SJCRH30 (cell line): ENCODE measurements at regions not wholly inside any gene's neighbourhood (a gene's known extent, or its start where the extent isn't known, plus 50 kb on each side); places are given as distances from the start of the nearest gene placed in this dataset.

ENCODE experiments used
- DNase-seq, 2 experiments: peaks; one replicate each; pipeline ENCODE4 v3.0.0-alpha.2; 2015 to 2020
- H3K27ac ChIP-seq: fragments of 250-450 bp; sonication (Bioruptor Pico); 2 replicates; pipeline ENCODE4 v1.5.1; 2020; ENCODE audit warnings: mild to moderate bottlenecking, moderate library complexity
- H3K27me3 ChIP-seq: fragments of 250-450 bp; sonication (Bioruptor Pico); 2 replicates; pipeline ENCODE4 v1.5.1; 2020; ENCODE audit warnings: mild to moderate bottlenecking, moderate library complexity
- H3K36me3 ChIP-seq: fragments of 250-450 bp; sonication (Bioruptor Pico); 2 replicates; pipeline ENCODE4 v1.5.1; 2020; ENCODE audit warnings: mild to moderate bottlenecking, moderate library complexity
- H3K4me1 ChIP-seq: fragments of 250-450 bp; sonication (Bioruptor Pico); 2 replicates; pipeline ENCODE4 v1.5.1; 2020; ENCODE audit warnings: mild to moderate bottlenecking, moderate library complexity
- H3K4me3 ChIP-seq: fragments of 250-450 bp; sonication (Bioruptor Pico); 2 replicates; pipeline ENCODE4 v1.5.1; 2020; ENCODE audit warnings: mild to moderate bottlenecking, moderate library complexity
- H3K9me3 ChIP-seq: fragments of 250-450 bp; sonication (Bioruptor Pico); replicated peaks from 2 replicates; pipeline ENCODE4 v1.5.1; 2020; ENCODE audit warnings: mild to moderate bottlenecking, moderate library complexity

DNA sequence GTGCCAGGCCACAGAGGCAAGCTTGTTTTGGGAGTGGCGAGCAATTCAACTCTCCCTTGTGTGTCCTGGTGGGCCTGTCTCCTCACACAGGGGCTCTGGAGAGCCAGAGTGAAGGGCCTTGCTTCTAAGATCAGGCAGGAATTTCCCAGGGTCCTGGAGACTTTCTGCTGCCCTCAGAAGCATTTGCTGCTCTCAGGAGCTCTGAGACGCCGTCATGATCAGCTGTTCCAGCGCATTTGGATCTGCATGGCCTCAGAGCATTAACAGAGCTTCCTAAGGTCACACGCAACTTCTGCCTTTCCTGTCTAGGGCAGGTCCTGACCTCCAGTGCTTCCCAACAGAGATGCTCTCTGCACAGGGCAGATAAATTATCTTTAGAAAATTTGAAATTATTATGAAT, 52.2 kb upstream of the C10orf90 start:
- Histone ChIP-seq H3K27ac (no peak overlapping the region), H3K4me3 (no peak overlapping the region), H3K36me3 (no peaks in the 10 kb centered on the region), H3K9me3 (no peaks in the 10 kb centered on the region; the same call in 1 of the 2 replicates), H3K27me3 (no peaks in the 10 kb centered on the region), H3K4me1 (no peaks in the 10 kb centered on the region)
- no peak for DNase-seq

DNA sequence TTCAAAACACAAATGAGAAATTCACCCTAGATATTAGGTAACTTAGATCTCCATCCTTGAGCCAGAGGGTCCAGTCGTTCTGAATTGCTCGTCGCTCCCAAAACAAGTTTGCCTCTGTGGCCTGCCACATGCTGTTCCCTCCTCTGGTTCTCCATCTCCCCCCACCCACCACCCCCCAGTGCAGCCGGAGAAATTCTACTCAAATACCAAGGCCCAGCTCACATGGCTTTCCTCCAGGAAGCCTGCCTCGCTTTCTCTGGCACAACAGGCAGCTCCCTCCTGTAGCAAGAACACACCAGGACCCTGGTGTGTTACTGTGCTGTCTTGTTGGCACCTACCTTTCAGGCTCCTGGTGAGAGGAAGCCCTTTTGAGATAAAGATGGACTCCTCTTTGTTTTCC, 52.7 kb upstream of the C10orf90 start:
- H3K27ac ChIP-seq, result no peak overlapping the region
- no peaks in the 10 kb centered on the region for H3K36me3 ChIP-seq
- no peak overlapping the region for H3K4me3 ChIP-seq
- no peaks in the 10 kb centered on the region for H3K4me1 ChIP-seq
- no peaks in the 10 kb centered on the region; the same call in 1 of the 2 replicates for H3K9me3 ChIP-seq
- no peak for DNase-seq
- H3K27me3 ChIP-seq, result no peaks in the 10 kb centered on the region

DNA sequence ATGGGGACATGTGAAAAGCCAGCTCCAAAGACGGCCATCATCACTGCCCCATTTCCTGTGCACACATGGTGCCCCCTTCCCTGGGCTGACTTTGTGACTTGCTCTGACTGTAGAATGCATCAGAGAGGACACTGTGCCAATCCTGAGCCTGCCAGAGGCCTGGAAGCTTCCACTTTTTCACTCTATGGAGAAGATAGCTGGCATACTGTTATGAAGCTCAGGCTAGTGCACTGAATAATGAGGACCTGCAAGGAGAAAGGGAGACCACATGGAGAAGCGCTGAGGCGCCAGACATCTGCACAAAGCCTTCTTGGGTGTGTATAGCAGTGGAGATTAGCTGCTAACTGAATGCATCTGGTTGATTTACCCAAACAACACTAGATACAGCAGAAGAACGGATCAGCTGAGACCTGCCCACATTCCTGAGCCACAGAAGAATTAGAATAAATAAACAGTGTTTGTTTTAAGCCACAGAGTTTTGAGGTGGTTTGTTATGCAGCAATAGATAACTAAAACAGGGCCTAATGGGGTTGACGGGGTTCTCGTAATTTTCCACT, 58.9 kb upstream of the C10orf90 start:
- Histone ChIP-seq H3K4me3 (no peak overlapping the region), H3K4me1 (no peaks in the 10 kb centered on the region), H3K27me3 (no peaks in the 10 kb centered on the region), H3K36me3 (no peaks in the 10 kb centered on the region), H3K9me3 (no peaks in the 10 kb centered on the region; the same call in 1 of the 2 replicates), H3K27ac (no peak overlapping the region)
- DNase-seq, result no peak

DNA sequence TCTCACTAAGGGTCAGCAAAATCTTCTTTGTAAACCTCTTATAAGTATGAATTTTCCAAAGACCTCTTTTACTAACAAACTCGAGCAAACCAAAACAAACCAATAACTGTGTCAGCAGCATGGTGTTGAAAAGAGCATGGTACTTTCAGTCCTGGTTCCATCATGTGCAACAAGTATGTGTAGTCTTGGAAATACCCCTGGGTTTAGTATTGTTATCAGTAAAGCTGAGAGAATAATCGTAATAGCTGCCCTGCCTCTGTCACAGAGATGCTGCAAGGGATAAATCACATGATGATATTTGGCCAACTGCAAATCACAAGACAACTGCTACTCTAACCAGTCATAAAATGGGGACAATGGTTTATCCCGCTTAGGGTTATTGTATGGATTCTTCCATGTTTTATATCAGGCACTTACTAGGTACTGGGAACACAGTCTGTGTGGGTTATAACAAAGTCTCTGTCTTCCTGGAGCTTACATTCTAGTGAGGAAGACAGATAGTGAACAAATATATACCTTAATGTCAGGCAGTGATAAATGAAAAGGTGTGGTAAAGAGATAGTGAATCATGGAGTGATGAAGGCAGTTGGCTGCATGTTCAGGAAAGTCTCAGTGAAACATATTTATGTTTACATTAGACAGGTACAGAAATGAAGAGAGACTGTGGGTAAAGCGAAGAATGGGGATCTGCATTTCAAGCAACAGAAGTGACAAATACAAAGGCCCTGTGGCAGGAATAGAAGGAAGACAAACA, 60.5 kb upstream of the C10orf90 start:
- no peak for DNase-seq
- H3K27ac ChIP-seq, result no peak overlapping the region
- H3K27me3 ChIP-seq, result no peaks in the 10 kb centered on the region
- no peak overlapping the region for H3K4me3 ChIP-seq
- H3K9me3 ChIP-seq, result no peaks in the 10 kb centered on the region; the same call in 1 of the 2 replicates
- H3K36me3 ChIP-seq, result no peaks in the 10 kb centered on the region
- H3K4me1 ChIP-seq, result no peaks in the 10 kb centered on the region

DNA sequence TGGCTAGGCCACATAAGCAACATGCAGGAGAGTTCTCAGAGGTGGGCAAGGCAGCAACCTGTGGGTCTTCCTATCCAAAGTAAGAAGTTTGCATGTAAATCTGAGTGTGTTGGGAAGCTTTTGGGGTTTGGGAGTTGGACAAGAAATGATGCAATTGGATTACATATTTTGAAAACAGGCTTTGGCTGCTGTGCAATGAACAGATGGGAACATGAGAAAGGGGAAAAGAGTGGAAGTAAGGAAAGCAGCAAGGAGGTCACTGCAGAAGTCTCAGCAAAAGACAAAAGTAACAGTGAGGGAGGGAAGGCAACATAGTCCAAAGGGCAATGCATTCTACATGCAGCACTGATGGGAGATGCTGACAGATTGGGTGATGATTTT, 61.1 kb upstream of the C10orf90 start:
- DNase-seq, result no peak
- H3K4me1 ChIP-seq, result no peaks in the 10 kb centered on the region
- H3K27ac ChIP-seq, result no peak overlapping the region
- H3K36me3 ChIP-seq, result no peaks in the 10 kb centered on the region
- H3K9me3 ChIP-seq, result no peaks in the 10 kb centered on the region; the same call in 1 of the 2 replicates
- no peaks in the 10 kb centered on the region for H3K27me3 ChIP-seq
- no peak overlapping the region for H3K4me3 ChIP-seq

DNA sequence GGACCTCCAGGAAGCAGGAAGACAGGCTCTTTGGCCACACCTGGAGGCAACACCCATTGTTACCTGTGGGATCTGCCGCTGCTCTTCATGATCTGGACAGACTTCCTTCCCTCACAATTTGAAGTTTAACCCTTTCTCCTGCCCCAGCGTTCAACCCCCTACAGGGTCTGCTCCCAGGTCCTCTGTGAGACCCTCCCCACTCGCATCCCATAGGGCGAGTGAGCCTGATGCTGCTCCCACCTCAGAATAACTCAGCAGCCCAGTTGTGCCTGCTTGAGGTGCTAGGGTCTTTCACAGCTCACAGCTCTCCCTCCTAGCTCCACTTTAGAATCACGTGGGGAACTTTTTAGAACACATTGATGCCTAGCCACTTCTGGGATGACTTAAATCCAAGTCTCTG, 61.8 kb upstream of the C10orf90 start:
- Histone ChIP-seq H3K27ac (no peak overlapping the region), H3K4me1 (no peaks in the 10 kb centered on the region), H3K27me3 (no peaks in the 10 kb centered on the region), H3K4me3 (no peak overlapping the region), H3K9me3 (no peaks in the 10 kb centered on the region; the same call in 1 of the 2 replicates), H3K36me3 (no peaks in the 10 kb centered on the region)
- DNase-seq, result no peak

DNA sequence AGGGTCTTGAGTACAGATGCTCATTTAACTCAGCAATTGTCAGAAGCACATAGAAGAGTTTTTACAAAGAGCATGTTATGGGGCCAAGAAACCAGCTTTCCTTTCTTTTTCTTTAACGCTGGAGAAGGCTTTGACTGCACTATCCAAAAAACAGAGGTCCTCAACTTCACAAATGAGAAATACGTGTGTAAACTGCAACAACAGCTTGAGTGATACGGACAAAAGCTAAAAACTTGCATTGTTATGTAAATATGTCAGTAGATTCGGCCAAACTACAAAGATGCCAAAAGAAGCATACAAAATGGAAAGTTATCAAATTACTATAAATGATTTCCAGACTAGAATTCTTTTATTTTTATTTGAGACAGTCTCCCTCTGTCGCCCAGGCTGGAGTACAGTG, 62.4 kb upstream of the C10orf90 start:
- no peak for DNase-seq
- Histone ChIP-seq H3K27ac (no peak overlapping the region), H3K36me3 (no peaks in the 10 kb centered on the region), H3K4me1 (no peaks in the 10 kb centered on the region), H3K27me3 (no peaks in the 10 kb centered on the region), H3K4me3 (no peak overlapping the region), H3K9me3 (no peaks in the 10 kb centered on the region; the same call in 1 of the 2 replicates)

DNA sequence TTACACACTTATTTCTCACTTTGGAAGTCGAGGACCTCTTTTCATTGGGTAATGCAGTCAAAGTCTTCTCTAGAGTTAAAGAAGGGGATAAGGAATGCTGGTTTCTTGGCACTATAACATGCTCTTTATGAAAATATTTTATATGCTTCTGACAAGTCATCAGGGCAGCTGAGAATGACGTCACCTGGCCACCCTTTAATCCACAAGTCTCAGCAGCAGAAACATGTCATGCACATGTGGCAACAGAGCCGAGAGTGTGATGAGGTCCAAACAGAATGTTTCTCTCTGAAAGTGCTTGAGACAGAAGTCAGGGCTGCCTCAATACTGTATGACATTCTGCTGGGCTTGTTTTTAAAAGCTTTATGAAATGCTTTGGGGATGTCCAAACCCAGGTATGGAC, 63.5 kb upstream of the C10orf90 start:
- H3K27me3 ChIP-seq, result no peaks in the 10 kb centered on the region
- no peak overlapping the region for H3K27ac ChIP-seq
- no peaks in the 10 kb centered on the region for H3K4me1 ChIP-seq
- no peaks in the 10 kb centered on the region for H3K9me3 ChIP-seq
- no peak overlapping the region for H3K4me3 ChIP-seq
- H3K36me3 ChIP-seq, result no peaks in the 10 kb centered on the region
- DNase-seq, result peak; percentile 14 to 30

DNA sequence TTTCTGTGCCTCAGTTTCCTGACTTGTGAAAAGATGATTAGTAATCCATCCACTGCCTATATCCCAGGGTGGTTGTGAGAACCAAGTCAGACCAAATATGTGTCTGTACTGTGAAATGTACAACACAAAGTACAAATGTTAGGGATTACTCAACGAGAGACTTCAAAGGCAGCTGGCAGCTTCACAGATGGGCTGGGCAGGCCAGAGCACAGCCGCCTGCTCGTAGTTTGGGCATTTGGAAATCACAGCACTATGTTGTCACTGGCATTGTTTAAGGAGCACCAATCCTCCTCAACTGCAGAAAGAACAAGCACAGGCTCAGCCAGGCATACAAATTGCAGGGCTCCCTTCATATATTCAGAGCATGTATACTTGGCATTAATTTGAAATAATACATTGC, 64.5 kb upstream of the C10orf90 start:
- no peak overlapping the region for H3K27ac ChIP-seq
- DNase-seq, result no peak
- H3K36me3 ChIP-seq, result no peaks in the 10 kb centered on the region
- no peaks in the 10 kb centered on the region for H3K4me1 ChIP-seq
- H3K4me3 ChIP-seq, result no peak overlapping the region
- no peaks in the 10 kb centered on the region for H3K9me3 ChIP-seq
- no peaks in the 10 kb centered on the region for H3K27me3 ChIP-seq

DNA sequence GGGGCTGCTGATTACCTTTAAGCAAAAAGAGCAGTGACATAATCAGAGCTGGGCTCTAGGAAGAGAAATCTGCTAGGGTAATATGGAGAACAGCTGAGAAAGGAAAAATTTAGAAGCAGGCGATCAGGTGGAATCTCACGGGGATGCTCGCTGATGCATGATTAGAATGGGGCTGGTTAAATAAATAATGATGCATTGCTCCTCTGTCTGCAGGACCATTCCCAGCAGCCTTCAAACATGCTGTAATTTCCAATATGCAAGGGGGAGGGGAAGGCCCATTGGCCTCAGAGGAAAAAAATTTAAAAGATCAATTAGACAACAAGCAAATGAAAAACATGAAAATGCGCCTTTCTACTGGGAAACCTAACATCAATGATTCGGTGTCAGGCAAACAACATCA, 65.6 kb upstream of the C10orf90 start:
- Histone ChIP-seq H3K4me3 (no peak overlapping the region), H3K4me1 (no peaks in the 10 kb centered on the region), H3K27ac (no peak overlapping the region), H3K9me3 (no peaks in the 10 kb centered on the region), H3K27me3 (no peaks in the 10 kb centered on the region), H3K36me3 (no peaks in the 10 kb centered on the region)
- DNase-seq, result no peak

DNA sequence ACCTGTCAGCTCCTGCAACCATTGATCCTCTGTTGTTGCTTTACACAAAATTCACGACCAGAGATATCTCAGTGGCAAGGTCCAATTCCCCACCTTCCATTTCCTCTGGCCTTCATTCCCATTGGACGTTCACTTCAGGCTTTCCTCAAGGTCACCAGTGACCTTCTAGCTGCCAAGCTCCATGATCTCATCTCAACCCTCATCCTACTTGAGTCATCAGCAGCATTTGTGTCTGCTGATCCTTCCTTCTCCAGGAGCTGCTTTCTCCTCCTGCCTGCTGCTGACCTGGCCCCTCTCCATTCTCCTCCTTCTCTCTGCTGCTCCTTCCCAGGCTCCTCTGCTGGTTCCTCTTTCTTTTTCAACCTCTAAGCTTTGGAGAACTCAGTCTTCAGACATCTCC, 66.2 kb upstream of the C10orf90 start:
- no peaks in the 10 kb centered on the region for H3K27me3 ChIP-seq

DNA sequence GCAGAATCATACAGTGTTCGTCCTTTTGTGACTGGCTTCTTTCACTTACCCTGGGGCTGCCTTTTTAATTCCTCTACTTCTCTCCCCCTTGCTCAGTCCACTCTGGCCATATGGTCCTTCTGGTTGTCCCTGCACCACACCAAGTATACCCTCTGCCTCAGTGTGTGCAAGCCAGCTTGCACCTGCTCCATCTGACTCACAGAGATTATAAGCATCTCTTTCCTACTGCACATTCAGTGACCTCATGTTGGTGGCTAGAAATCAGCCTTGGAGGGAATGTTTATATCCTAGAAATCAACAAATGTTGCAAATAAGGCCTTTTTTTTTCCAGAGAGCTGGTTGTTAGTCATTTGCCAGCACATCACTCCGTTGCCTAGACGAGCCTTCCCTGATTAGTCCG, 67.5 kb upstream of the C10orf90 start:
- Histone ChIP-seq H3K9me3 (no peaks in the 10 kb centered on the region), H3K36me3 (no peaks in the 10 kb centered on the region), H3K27me3 (no peaks in the 10 kb centered on the region), H3K4me3 (no peak overlapping the region), H3K4me1 (no peaks in the 10 kb centered on the region), H3K27ac (no peak overlapping the region)
- DNase-seq, result peak in 1 of 2 experiments; percentile 6

More for the DNA sequence above, 66.2 kb upstream of the C10orf90 start:
- H3K27ac ChIP-seq, result no peak overlapping the region
- no peak for DNase-seq
- no peaks in the 10 kb centered on the region for H3K9me3 ChIP-seq
- no peak overlapping the region for H3K4me3 ChIP-seq
- H3K36me3 ChIP-seq, result no peaks in the 10 kb centered on the region
- no peaks in the 10 kb centered on the region for H3K4me1 ChIP-seq

DNA sequence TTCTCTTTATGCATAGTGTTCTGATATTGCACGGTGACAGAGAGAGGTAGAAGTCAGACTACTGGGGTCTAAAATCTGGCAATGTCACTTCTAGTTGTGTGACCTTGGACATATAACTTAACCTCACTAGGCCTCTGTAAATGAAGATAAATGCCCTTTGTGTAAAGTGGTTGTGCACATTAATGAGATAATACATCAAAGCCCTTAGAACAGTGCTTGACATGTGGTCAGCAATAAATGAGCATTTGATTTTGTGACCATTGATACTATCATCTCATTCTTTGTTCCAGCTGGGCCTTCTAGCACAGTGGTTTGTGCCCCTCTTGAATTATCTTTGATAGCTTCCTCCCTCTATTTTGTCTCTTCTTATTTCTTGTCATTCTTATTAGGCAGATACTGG, 74.1 kb upstream of the C10orf90 start:
- H3K4me1 ChIP-seq, result no peaks in the 10 kb centered on the region
- no peak for DNase-seq
- no peaks in the 10 kb centered on the region for H3K36me3 ChIP-seq
- H3K27me3 ChIP-seq, result no peaks in the 10 kb centered on the region
- H3K27ac ChIP-seq, result no peak overlapping the region
- H3K9me3 ChIP-seq, result no peaks in the 10 kb centered on the region
- no peak overlapping the region for H3K4me3 ChIP-seq

DNA sequence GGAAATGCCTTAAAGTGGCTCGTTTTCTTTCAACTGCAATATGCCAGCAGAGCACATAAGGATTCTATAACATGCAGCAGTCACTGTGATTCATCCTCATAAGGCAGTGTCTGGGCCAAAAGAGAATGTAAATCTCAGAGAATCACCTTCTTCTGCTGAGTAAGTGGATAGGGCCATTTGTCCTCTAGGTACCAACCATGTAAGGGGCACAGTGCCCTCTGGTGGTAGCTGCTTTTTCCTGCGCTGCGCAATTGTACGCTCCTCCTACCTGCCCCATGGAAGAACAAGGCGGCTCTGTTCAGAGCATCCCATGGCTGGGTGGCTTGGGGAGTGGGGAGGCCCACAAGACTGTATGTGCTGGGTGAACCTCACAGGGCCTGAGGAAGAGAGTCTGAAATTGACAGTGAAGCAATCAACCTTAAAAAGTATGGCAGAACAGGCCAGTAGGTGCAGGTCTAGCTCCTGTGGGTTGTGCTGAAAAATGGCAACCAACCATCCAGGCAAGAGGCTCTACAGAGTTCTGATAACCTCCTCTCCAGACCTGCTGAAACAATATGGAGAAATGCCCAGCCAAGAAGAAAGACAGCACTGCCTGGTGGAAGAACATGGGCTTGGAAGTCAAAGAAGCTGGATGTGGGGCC, 78.6 kb upstream of the C10orf90 start:
- no peaks in the 10 kb centered on the region for H3K4me1 ChIP-seq
- no peaks in the 10 kb centered on the region for H3K27me3 ChIP-seq
- no peak overlapping the region for H3K4me3 ChIP-seq
- no peaks in the 10 kb centered on the region for H3K9me3 ChIP-seq
- H3K36me3 ChIP-seq, result no peaks in the 10 kb centered on the region
- DNase-seq, result peak; percentile 68 to 82
- H3K27ac ChIP-seq, result no peak overlapping the region

DNA sequence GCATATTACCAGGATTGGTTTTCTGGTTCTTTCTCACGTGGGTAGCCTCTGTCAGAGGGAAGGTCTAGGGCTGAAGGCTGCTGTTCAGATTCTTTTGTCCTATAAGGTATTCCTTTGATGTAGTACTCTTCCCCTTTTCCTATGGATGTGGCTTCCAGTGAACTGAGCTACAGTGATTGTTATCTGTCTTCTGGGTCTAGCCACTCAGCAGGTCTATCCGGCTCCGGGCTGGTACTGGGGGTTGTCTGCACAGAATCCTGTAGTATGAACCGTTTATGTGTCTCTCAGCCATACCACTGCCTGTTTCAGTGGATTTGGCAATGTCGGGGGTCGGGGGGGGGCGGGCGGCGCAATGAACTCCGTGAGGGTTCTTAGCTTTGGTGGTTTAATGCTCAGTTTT, 84.5 kb upstream of the C10orf90 start:
- H3K4me3 ChIP-seq, result no peak overlapping the region
- DNase-seq, result no peak
- no peak overlapping the region for H3K27ac ChIP-seq
- no peaks in the 10 kb centered on the region for H3K9me3 ChIP-seq
- H3K36me3 ChIP-seq, result no peaks in the 10 kb centered on the region
- H3K4me1 ChIP-seq, result no peaks in the 10 kb centered on the region
- no peaks in the 10 kb centered on the region for H3K27me3 ChIP-seq
